KMS-11 (cell line): ENCODE measurements at regions not wholly inside any gene's neighbourhood (a gene's known extent, or its start where the extent isn't known, plus 50 kb on each side); places are given as distances from the start of the nearest gene placed in this dataset.

Experiments
- H2AFZ ChIP-seq: fragments of 200-600 bp; sonication (generic); 2 replicates; pipeline ENCODE4 v1.6.1; 2016; ENCODE audit warnings: antibody characterized with exemption, mixed run types, low read depth
- H3K27ac ChIP-seq: fragments of 200-600 bp; sonication (generic); 2 replicates; pipeline ENCODE4 v1.6.1; 2016; ENCODE audit warnings: mild to moderate bottlenecking, mixed run types
- H3K27me3 ChIP-seq: fragments of 200-600 bp; sonication (generic); 2 replicates; pipeline ENCODE4 v1.6.1; 2017; ENCODE audit warnings: mild to moderate bottlenecking, low read depth, mixed run types, moderate library complexity; ENCODE audit not compliant: insufficient read depth
- H3K36me3 ChIP-seq: fragments of 200-600 bp; sonication (generic); 2 replicates; pipeline ENCODE4 v1.6.1; 2017; ENCODE audit warnings: mild to moderate bottlenecking, mixed run types; ENCODE audit not compliant: insufficient read depth
- H3K4me1 ChIP-seq: fragments of 200-600 bp; sonication (generic); 2 replicates; pipeline ENCODE4 v1.6.1; 2016; ENCODE audit warnings: mild to moderate bottlenecking, low read depth, mixed run types; ENCODE audit not compliant: poor library complexity, severe bottlenecking
- H3K4me2 ChIP-seq: fragments of 200-600 bp; sonication (generic); 2 replicates; pipeline ENCODE4 v1.7.0; 2016; ENCODE audit warnings: mild to moderate bottlenecking, mixed run types
- H3K4me3 ChIP-seq: fragments of 200-600 bp; sonication (generic); IDR thresholded peaks from 2 replicates; pipeline ENCODE4 v1.6.1; 2017; ENCODE audit warnings: low read depth, low read length, mixed read lengths; ENCODE audit not compliant: insufficient read depth
- H3K79me2 ChIP-seq: fragments of 200-600 bp; sonication (generic); 2 replicates; pipeline ENCODE4 v1.6.1; 2016; ENCODE audit warnings: low read depth, mixed run types; ENCODE audit not compliant: insufficient read depth
- H3K9ac ChIP-seq: fragments of 200-600 bp; sonication (generic); 2 replicates; pipeline ENCODE4 v1.6.1; 2016; ENCODE audit warnings: mild to moderate bottlenecking, mixed run types
- H4K20me1 ChIP-seq: fragments of 200-600 bp; sonication (generic); 2 replicates; pipeline ENCODE4 v1.6.1; 2016; ENCODE audit warnings: mild to moderate bottlenecking, mixed run types; ENCODE audit not compliant: insufficient read depth
- CTCF ChIP-seq: fragments of 200-600 bp; sonication (generic); conservative IDR thresholded peaks from 2 replicates; pipeline ENCODE4 v1.6.1; 2017; ENCODE audit warnings: low read depth, mild to moderate bottlenecking, antibody characterized with exemption, low read length, moderate library complexity, mixed read lengths

- H3K27ac ChIP-seq, result no peak overlapping the region
- no peaks in the 10 kb centered on the region for H3K27me3 ChIP-seq
Measured at GRCh38 chr13:47218611-47219010, 321.8 kb upstream of the HTR2A start.

GRCh38 chr13:47216176-47216822, 319.4 kb upstream of the HTR2A start:
- H3K27me3 ChIP-seq, result no peaks in the 10 kb centered on the region
- no peak overlapping the region for H3K4me3 ChIP-seq
- H3K27ac ChIP-seq, result no peak overlapping the region
- H3K4me2 ChIP-seq, result no peak overlapping the region
- H3K79me2 ChIP-seq, result no peaks in the 10 kb centered on the region
- H3K4me1 ChIP-seq, result no peaks in the 10 kb centered on the region
- H3K9ac ChIP-seq, result no peak overlapping the region
- no peak overlapping the region for H2AFZ ChIP-seq
- no peak for TF ChIP-seq CTCF
- no peaks in the 10 kb centered on the region for H3K36me3 ChIP-seq
- H4K20me1 ChIP-seq, result no peaks in the 10 kb centered on the region

More at GRCh38 chr13:47218611-47219010, 321.8 kb upstream of the HTR2A start:
- no peak overlapping the region for H3K9ac ChIP-seq
- H3K79me2 ChIP-seq, result no peaks in the 10 kb centered on the region
- no peak for TF ChIP-seq CTCF
- no peak overlapping the region for H3K4me3 ChIP-seq
- H2AFZ ChIP-seq, result no peak overlapping the region
- no peak overlapping the region for H3K4me2 ChIP-seq
- H4K20me1 ChIP-seq, result no peaks in the 10 kb centered on the region
- H3K36me3 ChIP-seq, result no peaks in the 10 kb centered on the region
- H3K4me1 ChIP-seq, result no peaks in the 10 kb centered on the region

GRCh38 chr13:47215736-47216135, 318.9 kb upstream of the HTR2A start:
- Histone ChIP-seq H3K4me3 (no peak overlapping the region), H3K4me2 (no peak overlapping the region)

GRCh38 chr13:47213047-47213446, 316.2 kb upstream of the HTR2A start:
- no peak overlapping the region for H2AFZ ChIP-seq
- no peak overlapping the region for H3K4me2 ChIP-seq
- no peaks in the 10 kb centered on the region for H4K20me1 ChIP-seq
- no peak overlapping the region for H3K27ac ChIP-seq
- H3K9ac ChIP-seq, result no peak overlapping the region
- no peaks in the 10 kb centered on the region for H3K36me3 ChIP-seq
- H3K27me3 ChIP-seq, result no peaks in the 10 kb centered on the region
- H3K79me2 ChIP-seq, result no peaks in the 10 kb centered on the region
- no peak overlapping the region for H3K4me3 ChIP-seq
- TF ChIP-seq CTCF, result no peak
- no peaks in the 10 kb centered on the region for H3K4me1 ChIP-seq

More at GRCh38 chr13:47215736-47216135, 318.9 kb upstream of the HTR2A start:
- Histone ChIP-seq H3K79me2 (no peaks in the 10 kb centered on the region), H3K9ac (no peak overlapping the region), H2AFZ (no peak overlapping the region), H3K36me3 (no peaks in the 10 kb centered on the region), H4K20me1 (no peaks in the 10 kb centered on the region), H3K27ac (no peak overlapping the region), H3K4me1 (no peaks in the 10 kb centered on the region), H3K27me3 (no peaks in the 10 kb centered on the region)
- no peak for TF ChIP-seq CTCF
